Limb (tissue), 2 donors: ENCODE measurements at regions not wholly inside any gene's neighbourhood (a gene's known extent, or its start where the extent isn't known, plus 50 kb on each side); places are given as distances from the start of the nearest gene placed in this dataset.
"Not testable (repeated sequence)": the region's sequence is repeated elsewhere in the genome, so short reads cannot be mapped to it uniquely, and the experiment has no call there.

Experiments
- DNase-seq, 2 donors: peaks; one replicate each; pipeline ENCODE4 v3.0.0-alpha.2; 2016; ENCODE audit errors: extremely low spot score in 2 of 2

DNA sequence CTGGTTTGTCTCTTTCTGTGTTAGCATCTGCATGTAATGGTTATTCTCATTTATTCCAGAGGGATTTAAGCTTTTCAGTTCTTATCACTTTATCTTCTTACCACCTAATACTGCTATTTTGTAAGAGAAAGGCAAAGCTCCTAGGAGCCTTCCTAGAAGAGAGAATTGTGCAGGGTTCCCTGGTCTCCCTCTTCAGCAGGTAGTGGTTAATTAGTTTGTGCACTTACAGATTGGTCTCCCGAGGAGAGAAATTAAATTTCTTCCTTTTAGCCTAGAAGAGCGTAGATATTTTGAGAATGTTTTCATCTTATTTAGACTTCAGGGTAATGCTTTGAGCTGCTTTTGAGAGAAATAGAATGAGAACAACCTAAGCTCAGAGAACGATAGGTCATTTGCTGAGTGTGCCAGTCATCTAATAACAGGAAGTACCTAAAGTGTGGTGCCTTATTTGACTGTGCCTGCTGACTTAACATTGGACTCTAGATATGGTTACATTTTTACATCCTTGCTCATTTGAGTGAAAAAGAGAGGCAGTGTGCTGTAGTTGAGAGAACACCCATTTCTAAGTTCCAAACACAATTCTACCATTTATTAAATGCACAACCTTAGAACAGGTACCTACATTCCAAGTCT is 651.4 kb downstream of the STK39 start:
- no peak for DNase-seq

GRCh38 chr2:167595021-167595420 is 652.4 kb downstream of the STK39 start:
- DNase-seq, result no peak

- DNase-seq, result no peak
Measured at GRCh38 chr2:167592441-167592840, 655.0 kb downstream of the STK39 start.

- DNase-seq, result no peak
Measured at GRCh38 chr2:167582619-167583018, 664.8 kb downstream of the STK39 start.

DNA sequence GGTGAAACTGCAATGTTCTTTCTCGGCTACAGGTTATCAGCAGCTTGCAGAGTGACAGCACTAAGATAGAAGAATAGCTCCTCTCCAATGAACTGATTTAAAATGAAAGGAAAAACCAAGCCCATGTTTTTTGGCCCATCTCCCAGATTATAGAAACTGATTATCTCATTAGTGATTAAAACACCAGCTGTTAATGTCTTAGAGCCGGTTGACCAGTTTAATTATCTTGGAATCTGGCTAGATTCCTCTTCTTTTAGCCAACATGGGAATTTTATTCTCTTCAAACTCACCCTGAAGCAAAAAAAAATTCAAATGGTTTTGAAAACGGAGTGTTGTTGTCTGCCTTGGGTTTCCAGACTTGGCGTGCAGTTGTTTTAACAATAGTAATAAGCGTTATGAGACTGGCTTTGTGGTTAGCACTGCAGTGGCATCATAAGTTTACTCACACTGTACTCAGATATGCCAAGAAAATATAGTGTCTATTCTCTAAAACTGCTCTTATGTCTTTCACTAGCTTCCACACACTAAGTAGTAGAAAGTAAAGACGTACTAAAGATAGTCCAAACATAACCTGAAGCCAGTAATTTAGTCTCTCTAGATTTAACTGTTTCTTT is 665.3 kb downstream of the STK39 start:
- DNase-seq, result no peak

- DNase-seq, result no peak
Measured at GRCh38 chr2:167579826-167580225, 667.6 kb downstream of the STK39 start.

- DNase-seq, result no peak
Measured at GRCh38 chr2:167575276-167575675, 672.1 kb downstream of the STK39 start.

DNA sequence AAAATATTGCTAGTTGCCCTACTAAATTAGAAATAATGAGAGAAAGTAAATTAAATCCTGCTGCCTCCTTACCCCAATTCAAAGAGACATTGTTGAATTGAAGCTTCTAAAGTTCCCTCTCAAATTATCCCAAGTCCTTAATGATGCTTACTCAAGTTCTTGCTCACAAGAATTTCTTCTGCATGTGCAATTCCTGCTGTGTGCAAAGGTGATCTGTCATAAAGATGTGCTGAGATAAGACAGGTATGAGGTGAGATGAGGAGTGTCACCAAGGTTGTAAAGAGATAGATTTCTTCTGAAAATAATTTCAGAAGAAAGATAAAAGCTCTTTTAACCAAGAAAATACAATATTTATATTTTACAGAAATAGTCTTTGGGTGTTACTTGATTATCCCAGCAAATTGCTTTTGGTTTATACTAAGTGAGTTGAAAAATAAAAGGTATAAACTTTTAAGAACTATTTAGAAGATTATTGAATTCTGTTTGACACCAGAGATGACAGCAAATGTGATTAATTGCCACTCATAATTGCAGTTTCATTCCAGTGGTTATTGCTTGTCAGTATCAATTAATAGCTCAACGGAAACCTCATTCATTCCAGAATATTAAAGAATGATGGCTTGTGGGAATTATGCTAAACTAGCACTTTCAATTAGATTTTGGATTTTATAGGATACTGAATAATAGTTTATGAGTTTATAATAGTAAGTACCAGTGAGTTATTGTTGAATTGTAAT is 674.3 kb downstream of the STK39 start:
- no peak for DNase-seq

DNA sequence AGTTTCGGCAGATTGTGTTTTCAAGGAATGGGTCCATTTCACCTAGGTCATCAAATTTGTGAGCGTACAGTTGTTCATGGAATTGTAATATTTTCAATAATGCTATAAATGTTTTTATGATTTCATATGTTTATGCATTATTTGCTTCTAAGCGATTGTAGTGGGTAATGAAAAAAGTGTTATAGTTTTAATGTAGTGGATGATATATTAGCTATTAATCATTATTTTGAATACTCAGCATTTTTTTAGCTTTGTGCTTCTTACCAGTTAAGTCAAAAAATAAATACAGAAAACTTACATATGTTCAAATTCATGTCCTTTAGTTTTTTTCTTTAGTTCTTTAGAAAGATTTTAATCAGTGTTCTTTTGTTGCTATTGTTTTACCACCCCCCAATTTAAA is 677.0 kb downstream of the STK39 start:
- no peak for DNase-seq

DNA sequence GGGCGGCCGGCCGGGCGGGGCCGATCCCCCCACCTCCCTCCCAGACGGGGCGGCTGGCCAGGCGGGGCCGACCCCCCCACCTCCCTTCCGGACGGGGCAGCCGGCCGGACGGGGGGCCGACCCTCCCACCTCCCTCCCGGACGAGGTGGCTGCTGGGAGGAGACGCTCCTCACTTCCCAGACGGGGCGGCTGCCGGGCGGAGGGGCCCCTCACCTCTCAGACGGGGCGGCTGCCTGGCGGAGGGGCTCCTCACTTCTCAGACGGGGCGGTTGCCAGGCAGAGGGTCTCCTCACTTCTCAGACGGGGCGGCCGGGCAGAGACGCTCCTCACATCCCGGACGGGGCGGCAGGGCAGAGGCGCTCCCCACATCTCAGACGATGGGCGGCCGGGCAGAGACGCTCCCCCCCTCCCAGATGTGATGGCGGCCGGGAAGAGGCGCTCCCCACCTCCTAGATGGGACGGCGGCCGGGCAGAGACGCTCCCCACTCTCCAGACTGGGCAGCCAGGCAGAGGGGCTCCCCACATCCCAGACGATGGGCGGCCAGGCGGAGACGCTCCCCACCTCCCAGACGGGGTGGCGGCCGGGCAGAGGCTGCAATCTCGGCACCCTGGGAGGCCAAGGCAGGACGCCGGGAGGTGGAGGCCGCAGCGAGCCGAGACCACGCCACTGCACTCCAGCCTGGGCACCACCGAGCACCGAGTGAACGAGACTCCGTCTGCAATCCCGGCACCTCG is 675.8 kb downstream of the XIRP2 start:
- DNase-seq, result not testable (repeated sequence)

DNA sequence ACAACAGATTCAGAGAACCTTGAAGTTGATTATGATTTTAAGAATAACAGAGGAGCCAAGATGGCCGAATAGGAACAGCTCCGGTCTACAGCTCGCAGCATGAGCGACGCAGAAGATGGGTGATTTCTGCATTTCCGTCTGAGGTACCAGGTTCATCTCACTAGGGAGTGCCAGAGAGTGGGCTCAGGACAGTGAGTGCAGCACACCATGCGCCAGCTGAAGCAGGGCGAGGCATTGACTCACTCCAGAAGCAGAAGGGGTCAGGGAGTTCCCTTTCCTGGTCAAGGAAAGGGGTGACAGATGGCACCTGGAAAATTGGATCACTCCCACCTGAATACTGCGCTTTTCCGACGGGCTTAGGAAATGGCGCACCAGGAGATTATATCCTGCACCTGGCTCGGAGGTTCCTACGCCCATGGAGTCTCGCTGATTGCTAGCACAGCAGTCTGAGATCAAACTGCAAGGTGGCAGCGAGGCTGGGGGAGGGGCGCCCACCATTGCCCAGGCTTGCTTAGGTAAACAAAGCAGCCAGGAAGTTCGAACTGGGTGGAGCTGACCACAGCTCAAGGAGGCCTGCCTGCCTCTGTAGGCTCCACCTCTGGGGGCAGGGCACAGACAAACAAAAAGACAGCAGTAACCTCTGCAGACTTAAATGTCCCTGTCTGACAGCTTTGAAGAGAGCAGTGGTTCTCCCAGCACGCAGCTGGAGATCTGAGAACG is 670.2 kb downstream of the XIRP2 start:
- not testable (repeated sequence) for DNase-seq

DNA sequence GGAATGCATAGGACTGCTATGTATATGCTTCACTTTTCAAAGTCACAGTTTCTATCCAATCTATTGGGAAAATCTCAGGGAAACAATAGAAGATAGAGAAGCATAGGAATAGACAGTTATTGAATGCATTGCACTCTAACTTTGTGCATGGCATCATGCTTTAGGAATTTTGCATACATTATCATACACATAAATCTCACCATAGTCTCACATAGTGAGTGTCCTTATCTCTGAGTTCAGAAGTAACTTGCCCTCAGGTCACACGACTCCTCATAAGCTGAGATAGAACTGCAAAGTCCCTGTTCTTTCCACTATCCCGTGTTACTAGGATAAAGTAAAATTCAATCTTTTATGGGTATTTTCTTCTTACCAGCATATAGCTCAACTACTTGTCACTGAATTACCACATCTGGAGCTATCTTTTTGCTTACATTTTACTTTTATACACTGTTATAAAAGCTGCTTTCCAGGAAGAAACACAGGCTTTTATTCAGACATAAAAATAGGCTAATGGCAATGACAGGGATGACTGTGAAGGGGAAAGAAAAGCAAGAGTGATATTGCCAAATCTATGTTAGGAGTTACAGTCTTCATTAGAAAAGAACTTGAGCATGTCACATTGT is 666.9 kb downstream of the XIRP2 start:
- no peak for DNase-seq

- DNase-seq, result no peak
Measured at GRCh38 chr2:167553635-167554034, 665.4 kb downstream of the XIRP2 start.

DNA sequence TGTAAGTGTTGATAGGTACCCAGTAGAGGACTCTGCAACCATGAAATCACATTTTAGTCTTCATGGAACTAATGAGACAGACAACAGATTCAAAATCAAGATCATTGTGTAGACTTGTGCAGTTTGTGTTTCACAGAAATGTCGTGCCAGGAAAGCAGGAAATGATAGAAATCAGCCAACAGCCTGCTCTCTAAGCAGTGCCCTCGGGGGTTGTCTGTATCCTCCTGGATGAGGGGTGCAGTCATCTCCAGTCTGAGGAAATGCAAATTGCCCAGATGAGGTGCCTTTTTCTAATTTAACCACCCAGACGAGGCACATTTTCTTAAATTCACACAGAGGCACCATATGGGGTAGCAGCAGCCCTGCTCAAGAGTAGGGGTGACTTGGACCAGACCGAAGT is 663.1 kb downstream of the XIRP2 start:
- DNase-seq, result no peak

- no peak for DNase-seq
Measured at GRCh38 chr2:167550448-167550847, 662.2 kb downstream of the XIRP2 start.

DNA sequence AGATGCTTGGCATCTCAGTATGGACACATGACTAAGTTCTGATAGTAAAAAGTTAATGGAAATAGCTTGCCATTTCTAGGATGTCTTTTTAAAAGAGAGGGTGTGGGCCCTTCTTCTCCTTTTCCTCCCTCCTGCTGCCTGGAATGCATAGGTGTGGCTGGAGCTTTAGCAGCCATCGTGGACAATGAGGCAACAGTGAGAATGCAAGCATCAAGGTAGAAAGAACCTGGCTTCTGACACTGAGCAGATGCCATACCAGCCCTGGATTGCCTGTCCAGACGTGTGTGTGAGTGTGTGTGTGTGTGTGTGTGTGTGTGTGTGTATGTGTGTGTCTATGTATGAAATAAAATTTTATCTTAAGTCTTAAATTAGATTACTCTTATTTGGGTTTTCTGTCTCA is 660.1 kb downstream of the XIRP2 start:
- DNase-seq, result no peak

DNA sequence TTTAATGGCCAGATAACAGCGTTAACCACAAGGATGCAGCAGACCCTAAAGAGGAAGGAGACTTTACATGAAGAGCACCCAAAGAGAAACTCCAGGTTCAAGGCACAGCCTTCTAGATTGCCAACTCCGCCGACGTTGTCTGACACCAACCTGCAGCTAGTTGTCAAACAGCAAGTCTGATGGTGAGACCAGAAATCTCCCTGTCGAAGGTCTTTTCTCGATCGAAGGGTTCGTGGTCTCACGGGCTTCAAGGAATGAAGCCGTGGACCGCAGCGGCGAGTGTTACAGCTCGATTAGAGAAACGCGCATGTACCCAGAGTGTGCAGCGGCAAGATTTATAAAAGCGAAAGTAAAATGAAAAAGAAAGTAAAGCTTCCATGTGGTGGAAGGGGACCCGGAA is 656.3 kb downstream of the XIRP2 start:
- no peak for DNase-seq

DNA sequence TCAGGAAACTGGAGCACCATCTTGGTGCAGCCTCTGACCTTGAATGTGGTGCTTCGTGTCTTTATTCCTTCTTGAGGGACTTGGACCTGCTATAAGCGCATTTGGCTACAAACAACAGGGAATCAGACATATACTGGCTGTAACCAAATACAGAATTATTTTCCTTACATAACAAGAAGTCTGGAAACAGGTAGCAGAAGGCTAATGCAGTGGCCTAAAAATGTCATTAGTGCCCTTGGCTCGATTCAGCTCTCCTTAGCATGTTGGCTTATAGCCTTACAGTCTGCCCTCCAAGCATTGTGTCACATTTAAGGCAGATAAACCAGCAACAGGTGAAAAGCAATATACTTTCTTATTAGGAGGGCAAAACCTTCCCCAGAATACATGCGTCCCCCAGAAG is 655.4 kb downstream of the XIRP2 start:
- DNase-seq, result no peak

DNA sequence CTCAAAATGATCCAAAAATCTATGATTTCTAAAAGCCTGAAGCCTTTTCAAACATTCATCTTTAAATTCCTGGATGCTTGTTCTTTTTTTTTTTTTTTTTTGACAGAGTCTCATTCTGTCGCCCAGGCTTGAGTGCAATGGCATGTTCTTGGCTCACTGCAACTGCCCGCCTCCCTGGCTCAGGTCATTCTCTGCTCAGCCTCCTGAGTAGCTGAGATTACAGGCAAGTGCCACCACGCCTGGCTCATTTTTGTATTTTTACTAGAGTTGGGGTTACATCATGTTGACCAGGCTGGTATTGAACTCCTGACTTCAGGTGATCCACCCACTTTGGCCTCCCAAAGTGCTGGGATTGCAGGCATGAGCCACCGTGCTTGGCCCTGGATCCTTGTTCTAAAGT is 649.5 kb downstream of the XIRP2 start:
- no peak for DNase-seq

DNA sequence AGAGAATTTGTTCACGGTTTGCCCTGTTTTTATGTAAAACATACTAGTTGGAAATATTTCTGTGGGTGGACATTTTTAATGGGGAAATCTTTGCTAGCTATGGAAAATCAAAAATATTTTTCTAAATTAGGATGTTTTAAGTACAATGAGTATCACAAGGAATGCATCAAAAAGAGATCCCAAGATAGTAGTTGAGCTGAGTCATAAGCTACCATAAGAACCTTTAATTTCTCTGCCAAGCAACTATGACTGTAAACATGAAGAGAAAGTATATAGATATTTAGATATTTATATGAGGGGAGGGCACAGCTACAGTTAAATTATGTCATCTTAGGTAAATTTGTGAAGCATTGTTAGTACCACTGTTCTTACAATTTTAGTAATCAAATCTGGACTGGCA is 646.2 kb downstream of the XIRP2 start:
- DNase-seq, result no peak

- DNase-seq, result no peak
Measured at GRCh38 chr2:167524786-167525185, 636.5 kb downstream of the XIRP2 start.
